Large intestine (tissue), 3 donors: ENCODE measurements at regions not wholly inside any gene's neighbourhood (a gene's known extent, or its start where the extent isn't known, plus 50 kb on each side); places are given as distances from the start of the nearest gene placed in this dataset.
"Not testable (repeated sequence)": the region's sequence is repeated elsewhere in the genome, so short reads cannot be mapped to it uniquely, and the experiment has no call there.

ENCODE experiments used
- DNase-seq, 2 donors: peaks; one replicate each; pipeline versions ENCODE4 v3.0.0 to v3.0.0-alpha.2; 2013
- H3K27ac ChIP-seq: one replicate; pipeline ENCODE4 v1.5.1; 2013; ENCODE audit warnings: low read length
- H3K27me3 ChIP-seq: 2 replicates; pipeline ENCODE4 v1.6.1; 2013; ENCODE audit warnings: low read length; ENCODE audit not compliant: control insufficient read depth, insufficient read depth
- H3K36me3 ChIP-seq: 2 replicates; pipeline ENCODE4 v1.6.1; 2013; ENCODE audit warnings: low read length; ENCODE audit not compliant: control insufficient read depth, insufficient read depth
- H3K4me1 ChIP-seq: one replicate; pipeline ENCODE4 v1.6.1; 2013; ENCODE audit warnings: low read length; ENCODE audit not compliant: control insufficient read depth, insufficient read depth
- H3K4me3 ChIP-seq: one replicate; pipeline ENCODE4 v1.5.1; 2013; ENCODE audit warnings: low read length
- H3K9me3 ChIP-seq: one replicate; pipeline ENCODE4 v1.6.1; 2013; ENCODE audit warnings: mild to moderate bottlenecking, low read depth, low read length, moderate library complexity; ENCODE audit not compliant: control insufficient read depth
- WGBS: methylation state at CpG from one replicate; pipeline ENCODE4 v1.1.5; 2013; ENCODE audit warnings: low lambda C conversion rate; ENCODE audit not compliant: insufficient coverage; 5-methylcytosine and 5-hydroxymethylcytosine counted together

DNA sequence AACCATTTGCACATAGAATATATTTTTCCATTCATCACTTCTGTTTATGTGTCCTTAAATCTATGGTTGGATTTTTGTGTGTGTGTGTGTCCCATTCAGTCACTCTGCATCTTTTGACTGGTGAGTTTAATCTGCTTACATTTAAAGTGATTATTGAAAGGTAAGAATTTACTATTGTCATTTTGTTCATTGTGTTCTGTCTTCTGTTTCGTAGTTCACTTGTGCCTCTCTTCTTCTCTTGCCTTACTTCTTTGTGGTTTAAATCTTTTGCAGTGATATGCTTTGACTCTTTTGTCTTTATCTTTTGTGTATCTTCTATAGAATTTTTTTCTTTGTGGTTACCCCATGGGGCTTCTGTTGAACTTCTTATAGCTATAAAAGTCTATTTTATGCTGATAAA lies 166.3 kb upstream of the UBE3A start:
- WGBS: no CpG with 5 or more reads among the region's 1 CpG
- H3K27me3 ChIP-seq: no peaks in the 10 kb centered on the region

GRCh38 chr15:25600751-25601150 lies 161.9 kb upstream of the UBE3A start:
- Histone ChIP-seq H3K36me3 (no peaks in the 10 kb centered on the region), H3K27ac (no peak overlapping the region), H3K4me1 (no peaks in the 10 kb centered on the region), H3K27me3 (no peaks in the 10 kb centered on the region), H3K9me3 (peaks cover 2% of the 10 kb centered on the region), H3K4me3 (no peak overlapping the region)
- DNase-seq: no peak
- 86% methylated on average over 1 of the region's 1 CpG for WGBS

More for the DNA sequence above, 166.3 kb upstream of the UBE3A start:
- Histone ChIP-seq H3K27ac (no peak overlapping the region), H3K9me3 (no peaks in the 10 kb centered on the region), H3K4me1 (no peaks in the 10 kb centered on the region), H3K4me3 (no peak overlapping the region), H3K36me3 (no peaks in the 10 kb centered on the region)
- DNase-seq: no peak

DNA sequence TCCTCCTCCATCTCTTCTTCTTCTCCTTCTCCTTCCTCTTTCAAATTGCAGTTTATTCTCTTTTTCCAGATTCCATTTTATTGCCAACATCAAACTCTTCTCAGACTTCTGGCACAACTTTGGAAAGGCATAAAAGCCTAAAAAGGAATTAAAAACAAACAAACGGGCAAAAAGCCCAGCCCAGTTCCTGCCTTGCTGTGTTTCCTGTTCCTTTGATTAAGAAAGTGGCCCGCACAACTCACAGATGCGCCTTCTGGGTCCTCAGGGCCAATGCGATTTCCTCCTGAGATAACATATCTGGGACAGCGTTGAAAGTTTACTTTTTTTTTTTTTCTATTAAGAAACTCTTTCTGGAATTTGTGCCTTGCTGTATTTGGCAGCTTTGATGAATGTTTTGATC lies 158.7 kb upstream of the UBE3A start:
- H3K27ac ChIP-seq: no peak overlapping the region
- no peak for DNase-seq
- H3K36me3 ChIP-seq: no peaks in the 10 kb centered on the region
- H3K4me1 ChIP-seq: no peaks in the 10 kb centered on the region
- 73% methylated on average over 5 of the region's 5 CpGs for WGBS
- H3K4me3 ChIP-seq: no peak overlapping the region
- H3K9me3 ChIP-seq: peaks cover 2% of the 10 kb centered on the region
- H3K27me3 ChIP-seq: no peaks in the 10 kb centered on the region

DNA sequence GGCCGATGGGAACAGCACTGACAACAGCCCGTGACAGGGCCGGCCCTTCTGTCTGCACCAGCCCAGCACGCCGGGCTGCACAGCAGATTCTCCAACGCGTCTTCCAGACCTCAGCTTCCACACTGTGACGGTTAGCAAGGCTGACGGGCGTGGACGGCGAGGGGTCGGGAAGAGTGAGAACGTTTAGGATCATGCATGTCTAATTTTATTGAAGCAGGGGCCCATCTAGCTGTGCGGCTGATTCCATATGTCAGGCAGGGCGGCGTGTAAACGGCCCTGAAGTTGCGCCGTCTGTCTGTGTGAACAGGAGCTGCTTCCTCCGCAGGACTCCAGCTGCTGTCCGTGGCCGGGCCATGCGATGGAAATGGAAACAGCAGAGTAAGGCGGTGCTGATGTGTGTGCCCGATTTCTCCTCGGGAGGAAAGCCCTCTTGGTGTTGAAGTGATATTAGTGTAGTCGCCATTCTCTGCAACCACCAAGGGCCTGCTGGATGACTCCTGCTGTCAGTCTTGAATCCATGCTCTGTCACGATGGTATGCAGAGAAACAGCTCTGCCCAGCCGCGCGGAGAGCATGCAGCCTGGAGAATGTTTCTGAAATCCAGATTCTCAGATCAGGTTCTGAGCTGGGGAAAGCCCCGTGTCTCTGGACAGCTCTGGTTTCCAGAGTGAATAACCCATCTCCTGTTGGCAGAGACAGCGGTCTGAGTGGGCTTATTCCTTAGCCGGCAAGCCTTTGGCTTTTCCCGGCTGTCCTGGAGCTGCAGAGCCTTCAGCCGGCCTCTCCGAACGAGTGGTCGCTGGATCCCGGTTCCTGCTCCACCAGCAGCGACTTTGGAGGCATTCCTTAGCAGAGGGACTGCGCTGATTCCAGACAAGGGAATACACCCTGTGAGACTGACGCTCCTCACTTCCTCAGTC lies 158.1 kb upstream of the UBE3A start:
- H3K27me3 ChIP-seq: no peaks in the 10 kb centered on the region
- H3K4me3 ChIP-seq: no peak overlapping the region
- H3K4me1 ChIP-seq: no peaks in the 10 kb centered on the region
- H3K36me3 ChIP-seq: no peaks in the 10 kb centered on the region
- DNase-seq: no peak
- 94% methylated on average over 2 of the region's 44 CpGs for WGBS
- H3K9me3 ChIP-seq: peaks cover 2% of the 10 kb centered on the region
- no peak overlapping the region for H3K27ac ChIP-seq

- 86% methylated on average over 1 of the region's 7 CpGs for WGBS
- no peaks in the 10 kb centered on the region for H3K9me3 ChIP-seq
- H3K36me3 ChIP-seq: no peaks in the 10 kb centered on the region
- H3K4me1 ChIP-seq: no peaks in the 10 kb centered on the region
- no peak overlapping the region for H3K27ac ChIP-seq
- no peaks in the 10 kb centered on the region for H3K27me3 ChIP-seq
- DNase-seq: no peak
- no peak overlapping the region for H3K4me3 ChIP-seq
Measured at GRCh38 chr15:25587616-25588340, 149.0 kb upstream of the UBE3A start.

GRCh38 chr15:25582886-25583285 lies 144.1 kb upstream of the UBE3A start:
- WGBS: no CpG with 5 or more reads among the region's 4 CpGs
- Histone ChIP-seq H3K36me3 (no peaks in the 10 kb centered on the region), H3K27ac (no peak overlapping the region), H3K27me3 (no peaks in the 10 kb centered on the region), H3K4me1 (no peaks in the 10 kb centered on the region), H3K4me3 (no peak overlapping the region), H3K9me3 (no peaks in the 10 kb centered on the region)
- DNase-seq: no peak

GRCh38 chr15:25579127-25579526 lies 140.3 kb upstream of the UBE3A start:
- Histone ChIP-seq H3K4me3 (no peak overlapping the region), H3K4me1 (no peaks in the 10 kb centered on the region), H3K9me3 (no peaks in the 10 kb centered on the region), H3K27me3 (no peaks in the 10 kb centered on the region), H3K27ac (no peak overlapping the region), H3K36me3 (no peaks in the 10 kb centered on the region)
- DNase-seq: no peak
- WGBS: no CpG with 5 or more reads among the region's 2 CpGs

- H3K9me3 ChIP-seq: no peaks in the 10 kb centered on the region
- no CpG with 5 or more reads among the region's 4 CpGs for WGBS
- H3K27me3 ChIP-seq: no peaks in the 10 kb centered on the region
- no peaks in the 10 kb centered on the region for H3K4me1 ChIP-seq
- H3K36me3 ChIP-seq: no peaks in the 10 kb centered on the region
- no peak overlapping the region for H3K4me3 ChIP-seq
- no peak for DNase-seq
- no peak overlapping the region for H3K27ac ChIP-seq
Measured at GRCh38 chr15:25572191-25572590, 133.4 kb upstream of the UBE3A start.

GRCh38 chr15:25568751-25569150 lies 129.9 kb upstream of the UBE3A start:
- no CpG with 5 or more reads among the region's 7 CpGs for WGBS
- DNase-seq: no peak
- Histone ChIP-seq H3K36me3 (no peaks in the 10 kb centered on the region), H3K4me3 (no peak overlapping the region), H3K27ac (no peak overlapping the region), H3K4me1 (no peaks in the 10 kb centered on the region), H3K9me3 (no peaks in the 10 kb centered on the region), H3K27me3 (no peaks in the 10 kb centered on the region)

GRCh38 chr15:25566545-25566944 lies 127.7 kb upstream of the UBE3A start:
- WGBS: no CpG with 5 or more reads among the region's 6 CpGs
- H3K27me3 ChIP-seq, DNase-seq, H3K4me3 ChIP-seq, H3K4me1 ChIP-seq, H3K9me3 ChIP-seq, H3K36me3 ChIP-seq, H3K27ac ChIP-seq: not testable (repeated sequence)
